ENCODE measurements at regions not wholly inside any gene's neighbourhood (a gene's known extent, or its start where the extent isn't known, plus 50 kb on each side); places are given as distances from the start of the nearest gene placed in this dataset.

DNA sequence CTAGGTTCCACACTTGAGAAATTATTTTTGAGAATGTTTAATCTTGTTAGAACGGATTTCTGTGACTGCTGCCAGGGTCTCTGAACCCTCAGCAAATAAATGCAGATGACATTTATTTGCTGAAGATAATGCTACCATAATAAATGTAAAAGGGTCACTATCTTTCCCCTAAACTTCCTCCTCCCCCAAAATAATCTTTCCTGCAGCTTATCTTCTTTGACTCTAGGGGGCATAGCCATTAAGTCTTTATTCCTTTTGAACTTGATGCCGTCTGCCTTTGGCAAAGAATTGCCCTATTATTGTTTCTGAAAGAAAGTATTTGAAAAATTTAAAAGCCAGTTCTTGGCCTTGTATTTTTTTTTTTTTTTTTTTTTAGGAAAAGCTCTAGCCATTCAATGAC lies 63.6 kb upstream of the ACSL3 start:
- Histone ChIP-seq H3K4me1 (ENCODE audit: low read depth, poor library complexity, severe bottlenecking) (no peaks in the 10 kb centered on the region), H3K79me2 (ENCODE audit: insufficient read depth, low read depth) (no peaks in the 10 kb centered on the region), H3K27me3 (ENCODE audit: insufficient read depth, low read depth) (no peaks in the 10 kb centered on the region), H4K20me1 (ENCODE audit: insufficient read depth) (no peaks in the 10 kb centered on the region), H3K36me3 (ENCODE audit: insufficient read depth) (no peaks in the 10 kb centered on the region), H2AFZ (ENCODE audit: low read depth) (no peak overlapping the region), H3K4me3 (IDR thresholded peaks at IDR 0.05; ENCODE audit: insufficient read depth, low read depth, low read length) (no peak overlapping the region), H3K4me2 (no peak overlapping the region), H3K9ac (no peak overlapping the region), H3K27ac (no peak overlapping the region)
- TF ChIP-seq, protein P1, sequence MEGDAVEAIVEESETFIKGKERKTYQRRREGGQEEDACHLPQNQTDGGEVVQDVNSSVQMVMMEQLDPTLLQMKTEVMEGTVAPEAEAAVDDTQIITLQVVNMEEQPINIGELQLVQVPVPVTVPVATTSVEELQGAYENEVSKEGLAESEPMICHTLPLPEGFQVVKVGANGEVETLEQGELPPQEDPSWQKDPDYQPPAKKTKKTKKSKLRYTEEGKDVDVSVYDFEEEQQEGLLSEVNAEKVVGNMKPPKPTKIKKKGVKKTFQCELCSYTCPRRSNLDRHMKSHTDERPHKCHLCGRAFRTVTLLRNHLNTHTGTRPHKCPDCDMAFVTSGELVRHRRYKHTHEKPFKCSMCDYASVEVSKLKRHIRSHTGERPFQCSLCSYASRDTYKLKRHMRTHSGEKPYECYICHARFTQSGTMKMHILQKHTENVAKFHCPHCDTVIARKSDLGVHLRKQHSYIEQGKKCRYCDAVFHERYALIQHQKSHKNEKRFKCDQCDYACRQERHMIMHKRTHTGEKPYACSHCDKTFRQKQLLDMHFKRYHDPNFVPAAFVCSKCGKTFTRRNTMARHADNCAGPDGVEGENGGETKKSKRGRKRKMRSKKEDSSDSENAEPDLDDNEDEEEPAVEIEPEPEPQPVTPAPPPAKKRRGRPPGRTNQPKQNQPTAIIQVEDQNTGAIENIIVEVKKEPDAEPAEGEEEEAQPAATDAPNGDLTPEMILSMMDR (conservative IDR thresholded peaks at IDR 0.05; ENCODE audit: low read depth, low read length), result peak; percentile 27; the same call in 1 of the 2 replicates

DNA sequence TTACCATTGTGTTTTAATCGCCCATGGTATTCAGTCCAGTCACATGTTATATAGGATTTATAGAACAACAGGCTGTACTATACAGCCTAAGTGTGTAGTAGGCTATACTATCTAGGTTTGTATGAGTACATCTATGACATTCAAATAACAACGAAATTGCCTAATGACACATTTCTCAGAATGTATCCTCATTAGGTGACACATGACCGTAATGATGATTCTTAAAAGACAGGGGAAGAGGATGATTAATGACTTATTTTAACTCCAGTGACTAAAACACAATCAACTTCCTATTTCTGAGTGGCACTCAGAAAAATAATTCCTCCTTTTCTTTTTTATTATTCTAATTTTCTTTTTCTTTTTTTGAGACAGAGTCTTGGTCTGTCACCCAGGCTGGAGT lies 63.0 kb upstream of the ACSL3 start:
- Histone ChIP-seq H2AFZ (ENCODE audit: low read depth) (no peak overlapping the region), H3K27me3 (ENCODE audit: insufficient read depth, low read depth) (no peaks in the 10 kb centered on the region), H3K27ac (no peak overlapping the region), H3K36me3 (ENCODE audit: insufficient read depth) (no peaks in the 10 kb centered on the region), H3K4me2 (no peak overlapping the region), H3K4me3 (IDR thresholded peaks at IDR 0.05; ENCODE audit: insufficient read depth, low read depth, low read length) (no peak overlapping the region), H3K9ac (no peak overlapping the region), H3K4me1 (ENCODE audit: low read depth, poor library complexity, severe bottlenecking) (no peaks in the 10 kb centered on the region), H3K79me2 (ENCODE audit: insufficient read depth, low read depth) (no peaks in the 10 kb centered on the region), H4K20me1 (ENCODE audit: insufficient read depth) (no peaks in the 10 kb centered on the region)
- TF ChIP-seq, protein P1 (conservative IDR thresholded peaks at IDR 0.05; ENCODE audit: low read depth, low read length), result no peak

DNA sequence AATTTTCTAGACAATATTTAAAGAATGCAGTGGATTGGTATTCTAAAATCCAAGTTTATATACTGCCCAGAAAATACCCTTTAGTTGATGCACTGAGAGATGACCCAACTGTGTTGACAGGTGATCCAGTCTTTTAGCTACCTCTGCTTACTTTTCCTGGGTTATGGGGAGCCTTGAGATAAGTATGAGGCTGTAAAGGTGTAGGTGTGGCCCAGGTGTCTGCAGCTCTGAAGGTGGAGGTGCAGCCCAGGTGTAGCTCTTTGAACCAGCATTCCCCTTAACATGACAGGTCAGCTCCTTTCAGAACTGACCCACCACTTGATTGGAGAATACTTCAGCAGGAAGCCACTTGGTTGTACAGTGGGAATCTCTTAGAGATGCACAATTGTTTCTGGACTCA lies 62.3 kb upstream of the ACSL3 start:
- H3K4me3 ChIP-seq (IDR thresholded peaks at IDR 0.05; ENCODE audit: insufficient read depth, low read depth, low read length), result no peak overlapping the region
- H4K20me1 ChIP-seq (ENCODE audit: insufficient read depth), result no peaks in the 10 kb centered on the region
- H3K79me2 ChIP-seq (ENCODE audit: insufficient read depth, low read depth), result no peaks in the 10 kb centered on the region
- H3K36me3 ChIP-seq (ENCODE audit: insufficient read depth), result no peaks in the 10 kb centered on the region
- H3K4me1 ChIP-seq (ENCODE audit: low read depth, poor library complexity, severe bottlenecking), result no peaks in the 10 kb centered on the region
- H3K9ac ChIP-seq, result no peak overlapping the region
- H2AFZ ChIP-seq (ENCODE audit: low read depth), result no peak overlapping the region
- no peak overlapping the region for H3K27ac ChIP-seq
- TF ChIP-seq, protein P1 (conservative IDR thresholded peaks at IDR 0.05; ENCODE audit: low read depth, low read length), result no peak
- no peaks in the 10 kb centered on the region for H3K27me3 ChIP-seq (ENCODE audit: insufficient read depth, low read depth)
- H3K4me2 ChIP-seq, result no peak overlapping the region

DNA sequence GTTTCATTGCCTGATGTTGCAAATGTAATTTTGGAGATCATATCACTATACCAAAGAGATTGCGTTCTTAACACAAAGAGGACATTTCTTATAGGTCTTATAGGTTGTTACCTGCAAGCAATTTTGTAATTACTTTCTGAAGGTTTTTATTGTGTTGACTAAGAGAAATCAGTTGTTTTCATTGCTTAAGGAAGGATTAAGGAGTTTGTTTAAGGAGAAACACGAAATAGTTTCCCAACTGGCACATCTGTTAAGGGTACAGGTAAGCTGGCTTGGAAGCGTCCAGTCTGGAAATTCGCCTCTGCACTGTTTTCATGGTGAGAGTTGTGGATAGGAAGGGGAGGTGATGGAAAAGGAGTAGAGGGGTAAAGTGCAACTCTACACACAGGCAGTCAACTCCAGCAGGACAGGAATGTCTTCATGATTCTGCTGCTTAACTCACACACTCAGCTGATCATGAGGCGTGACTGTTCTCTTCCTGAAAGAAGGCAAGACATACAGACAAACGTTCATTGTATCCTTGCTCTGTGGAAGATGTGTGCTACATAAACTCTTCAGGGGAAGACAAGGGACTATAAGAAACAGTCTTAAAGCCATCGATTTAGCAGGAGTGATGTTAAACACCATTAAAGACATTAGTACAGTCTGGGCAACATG lies 61.4 kb upstream of the ACSL3 start:
- Histone ChIP-seq H3K27me3 (ENCODE audit: insufficient read depth, low read depth) (no peaks in the 10 kb centered on the region), H3K27ac (no peak overlapping the region), H3K4me1 (ENCODE audit: low read depth, poor library complexity, severe bottlenecking) (no peaks in the 10 kb centered on the region), H3K79me2 (ENCODE audit: insufficient read depth, low read depth) (no peaks in the 10 kb centered on the region), H2AFZ (ENCODE audit: low read depth) (no peak overlapping the region), H3K4me3 (IDR thresholded peaks at IDR 0.05; ENCODE audit: insufficient read depth, low read depth, low read length) (no peak overlapping the region), H3K9ac (no peak overlapping the region), H4K20me1 (ENCODE audit: insufficient read depth) (no peaks in the 10 kb centered on the region), H3K4me2 (no peak overlapping the region), H3K36me3 (ENCODE audit: insufficient read depth) (no peaks in the 10 kb centered on the region)
- TF ChIP-seq, protein P1 (conservative IDR thresholded peaks at IDR 0.05; ENCODE audit: low read depth, low read length), result no peak
